Fibroblast of lung (primary cell): ENCODE measurements at regions not wholly inside any gene's neighbourhood (a gene's known extent, or its start where the extent isn't known, plus 50 kb on each side); places are given as distances from the start of the nearest gene placed in this dataset.
"Not testable (repeated sequence)": the region's sequence is repeated elsewhere in the genome, so short reads cannot be mapped to it uniquely, and the experiment has no call there.

Experiments
- EZH2 ChIP-seq: IDR thresholded peaks from 2 replicates; pipeline ENCODE4 v1.5.1; 2012; ENCODE audit warnings: low read length, control low read depth, mild to moderate bottlenecking; ENCODE audit errors: missing control alignments
- TF ChIP-seq, protein P1 (sequence below), 2 donors: IDR thresholded peaks in 1 of 2; conservative IDR thresholded peaks in 1 of 2; 1 replicate in 1 of 2; 2 replicates in 1 of 2; pipeline ENCODE4 v1.5.1; 2011 to 2012; ENCODE audit warnings: low read length in 2 of 2, control low read depth in 1 of 2, inconsistent platforms in 1 of 2, low read depth in 1 of 2, mild to moderate bottlenecking in 1 of 2

DNA sequence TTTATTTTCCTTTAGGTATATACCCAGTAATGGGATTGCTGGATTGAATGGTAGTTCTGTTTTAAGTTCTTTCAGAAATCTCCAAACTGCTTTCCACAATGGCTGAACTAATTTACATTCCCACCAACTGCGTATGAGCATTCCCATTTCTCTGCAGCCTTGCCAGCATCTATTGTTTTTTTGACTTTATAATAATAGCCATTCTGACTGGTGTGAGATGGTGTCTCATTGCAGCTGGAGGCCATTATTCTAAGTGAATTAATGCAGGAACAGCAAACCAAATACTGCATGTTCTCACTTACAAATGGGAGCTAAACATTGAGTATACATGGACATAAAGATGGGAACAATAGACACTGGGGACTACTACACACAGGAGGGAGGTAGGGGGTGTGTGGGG, 288.9 kb upstream of the NDST3 start:
- TF ChIP-seq, protein P1, sequence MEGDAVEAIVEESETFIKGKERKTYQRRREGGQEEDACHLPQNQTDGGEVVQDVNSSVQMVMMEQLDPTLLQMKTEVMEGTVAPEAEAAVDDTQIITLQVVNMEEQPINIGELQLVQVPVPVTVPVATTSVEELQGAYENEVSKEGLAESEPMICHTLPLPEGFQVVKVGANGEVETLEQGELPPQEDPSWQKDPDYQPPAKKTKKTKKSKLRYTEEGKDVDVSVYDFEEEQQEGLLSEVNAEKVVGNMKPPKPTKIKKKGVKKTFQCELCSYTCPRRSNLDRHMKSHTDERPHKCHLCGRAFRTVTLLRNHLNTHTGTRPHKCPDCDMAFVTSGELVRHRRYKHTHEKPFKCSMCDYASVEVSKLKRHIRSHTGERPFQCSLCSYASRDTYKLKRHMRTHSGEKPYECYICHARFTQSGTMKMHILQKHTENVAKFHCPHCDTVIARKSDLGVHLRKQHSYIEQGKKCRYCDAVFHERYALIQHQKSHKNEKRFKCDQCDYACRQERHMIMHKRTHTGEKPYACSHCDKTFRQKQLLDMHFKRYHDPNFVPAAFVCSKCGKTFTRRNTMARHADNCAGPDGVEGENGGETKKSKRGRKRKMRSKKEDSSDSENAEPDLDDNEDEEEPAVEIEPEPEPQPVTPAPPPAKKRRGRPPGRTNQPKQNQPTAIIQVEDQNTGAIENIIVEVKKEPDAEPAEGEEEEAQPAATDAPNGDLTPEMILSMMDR (conservative IDR thresholded peaks at IDR 0.05 in 1 of 2, IDR thresholded peaks at IDR 0.05 in 1 of 2; ENCODE audit: low read depth in 1 of 2, low read length in 2 of 2): not testable (repeated sequence)
- not testable (repeated sequence) for TF ChIP-seq EZH2
